ENCODE measurements at regions not wholly inside any gene's neighbourhood (a gene's known extent, or its start where the extent isn't known, plus 50 kb on each side); places are given as distances from the start of the nearest gene placed in this dataset.

DNA sequence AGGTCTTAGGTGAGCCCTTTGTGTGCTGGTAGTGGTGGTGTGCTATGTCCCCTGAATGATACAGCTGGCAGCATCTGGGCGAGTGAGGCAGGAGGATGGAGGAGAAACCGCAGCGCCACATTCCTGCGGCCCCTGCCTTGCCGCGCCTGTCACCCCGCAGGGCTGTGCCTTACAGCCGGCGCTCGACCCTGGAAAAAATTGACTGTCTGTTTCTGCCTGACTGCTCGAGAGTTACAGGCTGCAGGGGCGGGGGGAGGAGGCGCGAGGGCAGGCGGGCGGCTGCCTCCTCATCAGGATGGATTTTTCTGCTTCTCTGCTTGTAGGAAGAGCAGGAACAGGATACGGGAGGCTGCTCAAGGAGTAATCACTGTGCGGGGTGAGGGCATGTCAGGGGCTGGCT lies 443.4 kb downstream of the MIAT start:
- Histone ChIP-seq H3K4me3 (no peak overlapping the region), H3K36me3 (no peaks in the 10 kb centered on the region), H3K4me1 (peaks cover 13% of the 10 kb centered on the region), H3K27ac (no peak overlapping the region), H3K27me3 (peaks cover 26% of the 10 kb centered on the region), H3K9me3 (no peaks in the 10 kb centered on the region)
- TF ChIP-seq, protein P1, sequence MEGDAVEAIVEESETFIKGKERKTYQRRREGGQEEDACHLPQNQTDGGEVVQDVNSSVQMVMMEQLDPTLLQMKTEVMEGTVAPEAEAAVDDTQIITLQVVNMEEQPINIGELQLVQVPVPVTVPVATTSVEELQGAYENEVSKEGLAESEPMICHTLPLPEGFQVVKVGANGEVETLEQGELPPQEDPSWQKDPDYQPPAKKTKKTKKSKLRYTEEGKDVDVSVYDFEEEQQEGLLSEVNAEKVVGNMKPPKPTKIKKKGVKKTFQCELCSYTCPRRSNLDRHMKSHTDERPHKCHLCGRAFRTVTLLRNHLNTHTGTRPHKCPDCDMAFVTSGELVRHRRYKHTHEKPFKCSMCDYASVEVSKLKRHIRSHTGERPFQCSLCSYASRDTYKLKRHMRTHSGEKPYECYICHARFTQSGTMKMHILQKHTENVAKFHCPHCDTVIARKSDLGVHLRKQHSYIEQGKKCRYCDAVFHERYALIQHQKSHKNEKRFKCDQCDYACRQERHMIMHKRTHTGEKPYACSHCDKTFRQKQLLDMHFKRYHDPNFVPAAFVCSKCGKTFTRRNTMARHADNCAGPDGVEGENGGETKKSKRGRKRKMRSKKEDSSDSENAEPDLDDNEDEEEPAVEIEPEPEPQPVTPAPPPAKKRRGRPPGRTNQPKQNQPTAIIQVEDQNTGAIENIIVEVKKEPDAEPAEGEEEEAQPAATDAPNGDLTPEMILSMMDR (IDR thresholded peaks at IDR 0.05), result no peak
- TF ChIP-seq EP300 (IDR thresholded peaks at IDR 0.05) (no peak), POLR2A (IDR thresholded peaks at IDR 0.05) (no peak), POLR2AphosphoS5 (IDR thresholded peaks at IDR 0.05) (no peak)
- WGBS, result 9% methylated on average over 16 of the region's 18 CpGs
- no peak for DNase-seq (ENCODE audit: low spot score in 2 of 2)

DNA sequence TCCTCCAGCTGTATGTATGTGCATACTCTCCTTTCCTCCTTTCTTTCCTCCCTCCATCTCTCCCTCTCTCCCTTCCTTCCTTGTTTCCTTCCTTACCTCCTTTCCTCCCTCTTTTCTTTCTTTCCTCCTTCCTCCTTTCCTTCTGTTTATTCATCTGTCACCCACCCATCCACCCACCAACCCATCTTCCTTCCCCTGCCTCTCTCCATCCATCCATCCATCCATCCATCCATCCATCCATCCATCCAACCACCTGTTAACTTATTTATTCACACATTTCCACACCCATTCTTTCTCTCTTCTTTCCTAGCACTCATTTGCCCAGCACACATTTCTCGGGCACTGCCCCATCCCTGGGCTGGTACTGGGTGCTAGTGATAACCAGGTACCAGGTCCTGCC lies 443.9 kb downstream of the MIAT start:
- Histone ChIP-seq H3K4me3 (no peak overlapping the region), H3K27ac (no peak overlapping the region)

DNA sequence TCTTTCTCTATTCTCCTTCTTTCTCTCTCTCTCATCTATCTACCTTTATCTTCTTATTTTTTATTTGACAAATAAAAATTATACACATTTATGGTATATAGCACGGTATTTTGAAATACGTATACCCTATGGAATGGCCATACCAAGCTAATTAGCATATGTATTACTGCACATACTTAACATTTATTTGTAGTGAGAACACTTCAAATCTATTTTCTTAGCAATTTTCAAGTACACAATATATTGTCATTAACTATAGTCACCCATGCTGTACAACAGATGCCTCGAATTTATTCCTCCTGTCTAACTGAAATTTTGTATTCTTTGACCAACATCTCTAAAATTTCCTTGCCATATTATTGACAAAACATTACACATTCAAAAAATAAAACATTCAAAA lies 447.1 kb downstream of the MIAT start:
- no peak for DNase-seq (ENCODE audit: low spot score in 2 of 2)
- H3K27ac ChIP-seq, result no peak overlapping the region
- H3K9me3 ChIP-seq, result no peaks in the 10 kb centered on the region
- H3K4me1 ChIP-seq, result peaks cover 45% of the 10 kb centered on the region
- 72% methylated on average over 3 of the region's 3 CpGs for WGBS
- H3K36me3 ChIP-seq, result no peaks in the 10 kb centered on the region
- peaks cover 24% of the 10 kb centered on the region for H3K27me3 ChIP-seq
- no peak overlapping the region for H3K4me3 ChIP-seq
- TF ChIP-seq POLR2AphosphoS5 (IDR thresholded peaks at IDR 0.05), result no peak
- no peak for TF ChIP-seq POLR2A (IDR thresholded peaks at IDR 0.05)

More for the DNA sequence above, 443.9 kb downstream of the MIAT start:
- Histone ChIP-seq H3K4me1 (peaks cover 18% of the 10 kb centered on the region), H3K36me3 (no peaks in the 10 kb centered on the region), H3K9me3 (no peaks in the 10 kb centered on the region), H3K27me3 (peaks cover 26% of the 10 kb centered on the region)
- no peak for DNase-seq (ENCODE audit: low spot score in 2 of 2)
- 90% methylated on average over 1 of the region's 1 CpG for whole genome bisulfite sequencing
- TF ChIP-seq POLR2AphosphoS5 (IDR thresholded peaks at IDR 0.05) (no peak), POLR2A (IDR thresholded peaks at IDR 0.05) (no peak), EP300 (IDR thresholded peaks at IDR 0.05) (no peak)
- TF ChIP-seq, protein P1 (IDR thresholded peaks at IDR 0.05), result no peak

DNA sequence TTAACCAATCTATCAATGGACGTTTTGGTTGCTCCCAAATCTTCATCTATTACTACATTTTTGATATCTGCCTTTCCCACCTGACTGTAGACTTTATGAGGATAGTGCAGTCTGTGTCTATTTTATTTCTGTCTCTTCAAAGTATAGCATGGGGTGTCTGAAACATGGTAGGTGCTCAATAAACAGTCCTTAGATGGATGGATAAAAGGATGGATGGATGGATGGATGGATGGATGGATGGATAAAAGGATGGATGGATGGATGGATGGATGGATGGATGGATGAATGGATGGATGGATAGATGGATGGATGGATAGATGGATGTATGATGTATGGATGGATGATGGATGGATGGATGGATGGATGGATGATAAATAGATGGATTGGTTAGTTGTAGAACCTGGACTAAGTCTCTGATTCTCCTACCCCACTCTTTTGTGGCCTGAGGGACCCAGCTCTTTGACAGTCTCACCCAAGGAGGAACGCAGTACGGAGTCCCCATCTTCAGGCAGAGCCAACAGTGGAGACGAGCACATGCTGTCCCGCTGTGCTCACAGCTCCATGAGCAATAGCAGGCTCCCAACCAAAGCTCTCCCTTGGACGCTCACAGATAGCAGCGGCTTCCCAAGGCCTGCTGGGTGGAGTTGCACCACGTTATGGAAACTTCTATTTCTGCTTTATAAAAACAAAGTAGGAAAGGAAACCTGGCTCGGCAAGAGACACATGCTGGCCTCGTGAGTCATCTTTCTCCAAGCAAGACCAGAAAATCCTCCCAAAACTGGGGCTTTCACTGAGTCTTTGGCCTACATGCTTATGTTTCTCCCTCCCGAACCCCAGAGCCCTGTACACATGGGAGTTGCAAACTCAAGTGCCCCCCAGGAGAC lies 448.0 kb downstream of the MIAT start:
- peak overlapping the region; percentile 54 for H3K27ac ChIP-seq
- no peaks in the 10 kb centered on the region for H3K36me3 ChIP-seq
- H3K4me3 ChIP-seq, result no peak overlapping the region
- 41% methylated on average over 11 of the region's 11 CpGs for whole genome bisulfite sequencing
- peaks cover 14% of the 10 kb centered on the region for H3K27me3 ChIP-seq
- TF ChIP-seq, protein P1 (IDR thresholded peaks at IDR 0.05), result no peak
- TF ChIP-seq POLR2AphosphoS5 (IDR thresholded peaks at IDR 0.05) (peak in 2 of 3 donors; percentile 16 to 43), POLR2A (IDR thresholded peaks at IDR 0.05) (no peak), EP300 (IDR thresholded peaks at IDR 0.05) (peak; percentile 74)
- H3K4me1 ChIP-seq, result peaks cover 45% of the 10 kb centered on the region
- no peaks in the 10 kb centered on the region for H3K9me3 ChIP-seq
- peak in 1 of 2 donors; percentile 86 for DNase-seq (ENCODE audit: low spot score in 2 of 2)

DNA sequence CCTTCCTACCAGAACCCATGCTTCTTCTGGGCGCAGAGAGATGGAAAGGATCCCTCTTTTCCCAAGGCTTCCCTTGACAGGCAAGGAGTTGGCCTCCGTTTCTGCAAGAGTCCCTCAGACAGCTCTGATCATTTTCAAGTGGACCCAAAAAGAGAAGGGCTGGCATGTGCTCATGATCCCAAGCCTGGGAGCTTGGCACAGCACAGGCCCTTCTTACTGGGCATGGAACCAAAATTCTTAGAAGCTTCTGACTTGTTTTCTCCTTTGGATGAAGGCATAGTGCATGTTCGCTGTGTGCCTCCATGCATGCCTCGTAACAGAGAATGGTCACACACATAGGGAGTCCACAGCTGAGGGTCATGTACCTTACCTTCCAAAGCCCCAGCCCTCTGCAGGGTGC lies 449.6 kb downstream of the MIAT start:
- 88% methylated on average over 4 of the region's 4 CpGs for WGBS
- TF ChIP-seq, protein P1 (IDR thresholded peaks at IDR 0.05), result no peak
- no peak for TF ChIP-seq EP300 (IDR thresholded peaks at IDR 0.05)
- no peak for TF ChIP-seq POLR2A (IDR thresholded peaks at IDR 0.05)
- TF ChIP-seq POLR2AphosphoS5 (IDR thresholded peaks at IDR 0.05), result no peak
- Histone ChIP-seq H3K4me3 (no peak overlapping the region), H3K36me3 (no peaks in the 10 kb centered on the region), H3K27me3 (no peaks in the 10 kb centered on the region), H3K9me3 (no peaks in the 10 kb centered on the region), H3K4me1 (peaks cover 46% of the 10 kb centered on the region), H3K27ac (peak overlapping the region; percentile 54)
- no peak for DNase-seq (ENCODE audit: low spot score in 2 of 2)

Data from suprapubic skin (tissue), 4 donors.